Neural progenitor cell (in vitro differentiated cells): ENCODE measurements at regions not wholly inside any gene's neighbourhood (a gene's known extent, or its start where the extent isn't known, plus 50 kb on each side); places are given as distances from the start of the nearest gene placed in this dataset.

Source experiments
- DNase-seq: peaks from one replicate; pipeline ENCODE4 v3.0.0-alpha.2; 2016; ENCODE audit warnings: low spot score
- H2AFZ ChIP-seq: fragments of 200-600 bp; sonication (generic); replicated peaks from 2 replicates; pipeline ENCODE4 v1.6.1; 2016; ENCODE audit warnings: antibody characterized with exemption
- H3F3A ChIP-seq: fragments of 200-600 bp; sonication (generic); 2 replicates; pipeline ENCODE4 v1.6.1; 2016; ENCODE audit warnings: antibody characterized with exemption, low read depth
- H3K27ac ChIP-seq: fragments of 200-600 bp; sonication (generic); 2 replicates; pipeline ENCODE4 v1.5.1; 2016; ENCODE audit warnings: mild to moderate bottlenecking
- H3K27me3 ChIP-seq: fragments of 200-600 bp; sonication (generic); 2 replicates; pipeline ENCODE4 v1.6.1; 2016; ENCODE audit warnings: mild to moderate bottlenecking, moderate library complexity
- H3K36me3 ChIP-seq: fragments of 200-600 bp; sonication (generic); 2 replicates; pipeline ENCODE4 v1.5.1; 2016
- H3K4me1 ChIP-seq: fragments of 200-600 bp; sonication (generic); 2 replicates; pipeline ENCODE4 v1.6.1; 2016; ENCODE audit warnings: mixed run types
- H3K4me2 ChIP-seq: fragments of 200-600 bp; sonication (generic); 2 replicates; pipeline ENCODE4 v1.6.1; 2016
- H3K4me3 ChIP-seq: fragments of 200-600 bp; sonication (generic); 2 replicates; pipeline ENCODE4 v1.5.1; 2016
- H3K79me2 ChIP-seq: fragments of 200-600 bp; sonication (generic); 2 replicates; pipeline ENCODE4 v1.6.1; 2016; ENCODE audit warnings: low read depth
- H3K9ac ChIP-seq: fragments of 200-600 bp; sonication (generic); 2 replicates; pipeline ENCODE4 v1.6.1; 2016
- H3K9me3 ChIP-seq: fragments of 200-600 bp; sonication (generic); 2 replicates; pipeline ENCODE4 v1.5.1; 2016; ENCODE audit warnings: low read depth
- H4K20me1 ChIP-seq: fragments of 200-600 bp; sonication (generic); 2 replicates; pipeline ENCODE4 v1.6.1; 2016; ENCODE audit warnings: low read depth
- H3K27ac Mint-ChIP-seq: 3 replicates; pipeline ENCODE4 v1.8.0; 2021; ENCODE audit warnings: mixed read lengths
- H3K27me3 Mint-ChIP-seq: 2 replicates; pipeline ENCODE4 v1.8.0; 2022; ENCODE audit warnings: low read depth, mild to moderate bottlenecking, inconsistent platforms, moderate library complexity, mixed read lengths; ENCODE audit not compliant: insufficient read depth
- H3K36me3 Mint-ChIP-seq: 3 replicates; pipeline ENCODE4 v1.8.0; 2021; ENCODE audit warnings: mixed read lengths
- H3K4me1 Mint-ChIP-seq: 3 replicates; pipeline ENCODE4 v1.8.0; 2021; ENCODE audit warnings: mixed read lengths
- H3K4me3 Mint-ChIP-seq: 3 replicates; pipeline ENCODE4 v1.8.0; 2021; ENCODE audit warnings: mild to moderate bottlenecking, moderate library complexity, mixed read lengths
- H3K9me3 Mint-ChIP-seq: 3 replicates; pipeline ENCODE4 v1.8.0; 2020; ENCODE audit warnings: mixed read lengths
- CTCF ChIP-seq: fragments of 200-600 bp; sonication (generic); IDR thresholded peaks from 2 replicates; pipeline ENCODE4 v1.5.1; 2017; ENCODE audit warnings: antibody characterized with exemption, mild to moderate bottlenecking
- EZH2 ChIP-seq: fragments of 200-600 bp; sonication (generic); IDR thresholded peaks from 2 replicates; pipeline ENCODE4 v1.6.1; 2017; ENCODE audit warnings: antibody characterized with exemption, mild to moderate bottlenecking, moderate library complexity
- EZH2phosphoT487 ChIP-seq: fragments of 200-600 bp; sonication (generic); IDR thresholded peaks from 2 replicates; pipeline ENCODE4 v1.6.1; 2017; ENCODE audit warnings: antibody characterized with exemption

GRCh38 chr3:110265302-110265701 is 806.3 kb upstream of the NECTIN3 start:
- no peak overlapping the region for H3K9ac ChIP-seq
- no peak overlapping the region for H3K4me3 Mint-ChIP-seq
- no peak overlapping the region for H2AFZ ChIP-seq
- no peaks in the 10 kb centered on the region for H3K27me3 Mint-ChIP-seq
- no peak overlapping the region for H3K4me2 ChIP-seq
- no peaks in the 10 kb centered on the region for H3K36me3 ChIP-seq
- peaks cover 9% of the 10 kb centered on the region for H3K4me1 Mint-ChIP-seq
- no peak overlapping the region for H3K4me3 ChIP-seq
- no peaks in the 10 kb centered on the region for H4K20me1 ChIP-seq
- H3K27ac ChIP-seq, result no peak overlapping the region
- H3K79me2 ChIP-seq, result no peaks in the 10 kb centered on the region
- H3F3A ChIP-seq, result no peaks in the 10 kb centered on the region
- H3K9me3 Mint-ChIP-seq, result no peaks in the 10 kb centered on the region
- no peak for TF ChIP-seq CTCF
- TF ChIP-seq EZH2, result no peak
- no peak for TF ChIP-seq EZH2phosphoT487
- H3K27ac Mint-ChIP-seq, result no peak overlapping the region
- no peaks in the 10 kb centered on the region for H3K36me3 Mint-ChIP-seq
- no peaks in the 10 kb centered on the region for H3K27me3 ChIP-seq
- H3K4me1 ChIP-seq, result no peaks in the 10 kb centered on the region
- DNase-seq, result no peak
- H3K9me3 ChIP-seq, result no peaks in the 10 kb centered on the region

GRCh38 chr3:110267304-110267845 is 804.2 kb upstream of the NECTIN3 start:
- no peak overlapping the region for H3K4me3 ChIP-seq
- H3K27me3 ChIP-seq, result no peaks in the 10 kb centered on the region
- no peaks in the 10 kb centered on the region for H3K4me1 ChIP-seq
- no peaks in the 10 kb centered on the region for H3F3A ChIP-seq
- H3K9me3 ChIP-seq, result no peaks in the 10 kb centered on the region
- no peaks in the 10 kb centered on the region for H3K79me2 ChIP-seq
- Mint-ChIP-seq H3K27me3 (no peaks in the 10 kb centered on the region), H3K27ac (no peak overlapping the region), H3K4me3 (no peak overlapping the region), H3K9me3 (no peaks in the 10 kb centered on the region), H3K36me3 (no peaks in the 10 kb centered on the region), H3K4me1 (peaks cover 9% of the 10 kb centered on the region)
- H3K36me3 ChIP-seq, result no peaks in the 10 kb centered on the region
- peak; percentile 7 for DNase-seq
- H4K20me1 ChIP-seq, result no peaks in the 10 kb centered on the region
- H2AFZ ChIP-seq, result no peak overlapping the region
- no peak overlapping the region for H3K9ac ChIP-seq
- H3K27ac ChIP-seq, result no peak overlapping the region
- no peak for TF ChIP-seq EZH2phosphoT487
- no peak for TF ChIP-seq CTCF
- no peak for TF ChIP-seq EZH2
- H3K4me2 ChIP-seq, result no peak overlapping the region

GRCh38 chr3:110272525-110272924 is 799.1 kb upstream of the NECTIN3 start:
- Histone ChIP-seq H3K4me1 (no peaks in the 10 kb centered on the region), H2AFZ (no peak overlapping the region), H3K27me3 (no peaks in the 10 kb centered on the region), H3K36me3 (no peaks in the 10 kb centered on the region), H3K9me3 (no peaks in the 10 kb centered on the region), H3K79me2 (no peaks in the 10 kb centered on the region), H3K4me3 (no peak overlapping the region), H3K27ac (no peak overlapping the region), H4K20me1 (no peaks in the 10 kb centered on the region), H3F3A (no peaks in the 10 kb centered on the region), H3K9ac (no peak overlapping the region), H3K4me2 (no peak overlapping the region)
- H3K36me3 Mint-ChIP-seq, result no peaks in the 10 kb centered on the region
- no peak overlapping the region for H3K27ac Mint-ChIP-seq
- H3K4me3 Mint-ChIP-seq, result no peak overlapping the region
- DNase-seq, result no peak
- no peaks in the 10 kb centered on the region for H3K27me3 Mint-ChIP-seq
- TF ChIP-seq EZH2phosphoT487, result no peak
- TF ChIP-seq EZH2, result no peak
- H3K4me1 Mint-ChIP-seq, result no peaks in the 10 kb centered on the region
- H3K9me3 Mint-ChIP-seq, result no peaks in the 10 kb centered on the region

- H3K9ac ChIP-seq, result no peak overlapping the region
- no peaks in the 10 kb centered on the region for H3K36me3 ChIP-seq
- TF ChIP-seq CTCF (no peak), EZH2 (no peak), EZH2phosphoT487 (no peak)
- H3K79me2 ChIP-seq, result no peaks in the 10 kb centered on the region
- H3K4me2 ChIP-seq, result no peak overlapping the region
- no peak overlapping the region for H2AFZ ChIP-seq
- no peaks in the 10 kb centered on the region for H4K20me1 ChIP-seq
- no peak overlapping the region for H3K27ac ChIP-seq
- H3F3A ChIP-seq, result no peaks in the 10 kb centered on the region
- no peak overlapping the region for H3K4me3 ChIP-seq
- H3K4me1 ChIP-seq, result no peaks in the 10 kb centered on the region
- Mint-ChIP-seq H3K36me3 (peaks cover 2% of the 10 kb centered on the region), H3K4me3 (no peak overlapping the region), H3K27ac (no peak overlapping the region), H3K27me3 (peaks cover 3% of the 10 kb centered on the region), H3K9me3 (peaks cover 24% of the 10 kb centered on the region), H3K4me1 (no peaks in the 10 kb centered on the region)
- DNase-seq, result no peak
- no peaks in the 10 kb centered on the region for H3K9me3 ChIP-seq
- H3K27me3 ChIP-seq, result no peaks in the 10 kb centered on the region
Observed at GRCh38 chr3:110291886-110292501, 779.6 kb upstream of the NECTIN3 start.
